Thyroid gland (tissue), 4 donors: ENCODE measurements at regions not wholly inside any gene's neighbourhood (a gene's known extent, or its start where the extent isn't known, plus 50 kb on each side); places are given as distances from the start of the nearest gene placed in this dataset.

ENCODE experiments used
- CTCF ChIP-seq, 6 experiments: fragments of 200-600 bp in 3 of 6; fragments of 450-650 bp in 3 of 6; sonication (generic) in 3 of 6; IDR thresholded peaks; one replicate each; pipeline ENCODE4 v1.5.1; 2016 to 2019; ENCODE audit warnings: antibody characterized with exemption in 6 of 6, mild to moderate bottlenecking in 2 of 6, inconsistent platforms in 1 of 6, moderate library complexity in 1 of 6
- POLR2A ChIP-seq, 2 donors: fragments of 450-650 bp; IDR thresholded peaks; one replicate each; pipeline ENCODE4 v1.6.1; 2017; ENCODE audit warnings: antibody characterized with exemption in 2 of 2, mild to moderate bottlenecking in 2 of 2, moderate library complexity in 1 of 2

- TF ChIP-seq CTCF (IDR thresholded peaks at IDR 0.05), result no peak
- TF ChIP-seq POLR2A (IDR thresholded peaks at IDR 0.05), result no peak
Measured at GRCh38 chr1:245019910-245020486, 134.8 kb upstream of the KIF26B start.
